ENCODE measurements at regions not wholly inside any gene's neighbourhood (a gene's known extent, or its start where the extent isn't known, plus 50 kb on each side); places are given as distances from the start of the nearest gene placed in this dataset.

- no peak overlapping the region for H3K4me2 ChIP-seq
- no peak overlapping the region for H3K4me3 ChIP-seq
- H4K20me1 ChIP-seq = no peaks in the 10 kb centered on the region
- no peaks in the 10 kb centered on the region for H3K36me3 ChIP-seq
- H3K27me3 ChIP-seq = no peaks in the 10 kb centered on the region
- H3K27ac ChIP-seq = no peak overlapping the region
- no peak for TF ChIP-seq Cebpa-rat (IDR thresholded peaks at IDR 0.05)
- no peak overlapping the region for H3K9ac ChIP-seq
- H3K9me3 ChIP-seq (replicated peaks in 1 of 11) = peaks cover 13 to 40% (median 21%) of the 10 kb centered on the region in 11 experiments; a peak in 20 of 22 replicates
- H3K4me1 ChIP-seq = no peaks in the 10 kb centered on the region
Measured at GRCh38 chr16:35194681-35195080, 1735.3 kb downstream of the TP53TG3F start.

GRCh38 chr16:35195173-35195863, 1735.9 kb downstream of the TP53TG3F start:
- Histone ChIP-seq H3K4me2 (no peak overlapping the region), H3K4me3 (no peak overlapping the region), H3K27me3 (no peaks in the 10 kb centered on the region), H3K27ac (no peak overlapping the region), H4K20me1 (no peaks in the 10 kb centered on the region), H3K36me3 (no peaks in the 10 kb centered on the region), H3K9ac (no peak overlapping the region), H3K9me3 (replicated peaks in 1 of 11) (peaks cover 13 to 40% (median 21%) of the 10 kb centered on the region in 11 experiments; a peak in 20 of 22 replicates), H3K4me1 (no peaks in the 10 kb centered on the region)
- no peak for TF ChIP-seq Cebpa-rat (IDR thresholded peaks at IDR 0.05)

GRCh38 chr16:35195864-35196216, 1736.4 kb downstream of the TP53TG3F start:
- H3K9me3 ChIP-seq (replicated peaks in 1 of 11) = peaks cover 13 to 40% (median 21%) of the 10 kb centered on the region in 11 experiments; a peak in 20 of 22 replicates
- no peaks in the 10 kb centered on the region for H4K20me1 ChIP-seq
- TF ChIP-seq Cebpa-rat (IDR thresholded peaks at IDR 0.05) = no peak
- no peak overlapping the region for H3K9ac ChIP-seq
- H3K27me3 ChIP-seq = no peaks in the 10 kb centered on the region
- H3K36me3 ChIP-seq = no peaks in the 10 kb centered on the region
- H3K4me3 ChIP-seq = no peak overlapping the region
- no peak overlapping the region for H3K27ac ChIP-seq
- H3K4me1 ChIP-seq = no peaks in the 10 kb centered on the region
- no peak overlapping the region for H3K4me2 ChIP-seq

- no peaks in the 10 kb centered on the region for H3K4me1 ChIP-seq
- H3K36me3 ChIP-seq = no peaks in the 10 kb centered on the region
- H4K20me1 ChIP-seq = no peaks in the 10 kb centered on the region
- TF ChIP-seq Cebpa-rat (IDR thresholded peaks at IDR 0.05) = no peak
- no peak overlapping the region for H3K9ac ChIP-seq
- peaks cover 13 to 40% (median 21%) of the 10 kb centered on the region in 11 experiments; a peak in 20 of 22 replicates for H3K9me3 ChIP-seq (replicated peaks in 1 of 11)
- no peak overlapping the region for H3K4me2 ChIP-seq
- no peak overlapping the region for H3K4me3 ChIP-seq
- H3K27ac ChIP-seq = no peak overlapping the region
- H3K27me3 ChIP-seq = no peaks in the 10 kb centered on the region
Measured at GRCh38 chr16:35196313-35196712, 1736.9 kb downstream of the TP53TG3F start.

- H3K4me2 ChIP-seq = no peak overlapping the region
- H3K4me1 ChIP-seq = no peaks in the 10 kb centered on the region
- H3K36me3 ChIP-seq = no peaks in the 10 kb centered on the region
- no peak overlapping the region for H3K4me3 ChIP-seq
- H3K27me3 ChIP-seq = no peaks in the 10 kb centered on the region
- peaks cover 13 to 40% (median 21%) of the 10 kb centered on the region in 11 experiments; a peak in 20 of 22 replicates for H3K9me3 ChIP-seq (replicated peaks in 1 of 11)
- H4K20me1 ChIP-seq = no peaks in the 10 kb centered on the region
- H3K27ac ChIP-seq = no peak overlapping the region
- no peak for TF ChIP-seq Cebpa-rat (IDR thresholded peaks at IDR 0.05)
- no peak overlapping the region for H3K9ac ChIP-seq
Measured at GRCh38 chr16:35197656-35198055, 1738.2 kb downstream of the TP53TG3F start.

- Histone ChIP-seq H3K36me3 (no peaks in the 10 kb centered on the region), H3K27ac (no peak overlapping the region), H3K4me1 (no peaks in the 10 kb centered on the region), H3K27me3 (no peaks in the 10 kb centered on the region), H4K20me1 (no peaks in the 10 kb centered on the region), H3K4me3 (no peak overlapping the region), H3K9ac (no peak overlapping the region), H3K9me3 (replicated peaks in 1 of 11) (peaks cover 13 to 40% (median 21%) of the 10 kb centered on the region in 11 experiments; a peak in 20 of 22 replicates), H3K4me2 (no peak overlapping the region)
- TF ChIP-seq Cebpa-rat (IDR thresholded peaks at IDR 0.05) = no peak
Measured at GRCh38 chr16:35198223-35199199, 1739.1 kb downstream of the TP53TG3F start.

- Histone ChIP-seq H3K4me3 (no peak overlapping the region), H3K27ac (no peak overlapping the region), H3K9me3 (replicated peaks in 1 of 11) (peaks cover 8 to 28% (median 12%) of the 10 kb centered on the region in 11 experiments; a peak in 20 of 22 replicates), H3K9ac (no peak overlapping the region), H3K4me1 (no peaks in the 10 kb centered on the region), H3K27me3 (no peaks in the 10 kb centered on the region), H3K4me2 (no peak overlapping the region), H4K20me1 (no peaks in the 10 kb centered on the region), H3K36me3 (no peaks in the 10 kb centered on the region)
- no peak for TF ChIP-seq Cebpa-rat (IDR thresholded peaks at IDR 0.05)
Measured at GRCh38 chr16:35200662-35201061, 1741.2 kb downstream of the TP53TG3F start.

- no peak for TF ChIP-seq Cebpa-rat (IDR thresholded peaks at IDR 0.05)
- Histone ChIP-seq H3K9me3 (replicated peaks in 1 of 11) (peaks cover 3 to 23% (median 7%) of the 10 kb centered on the region in 11 experiments; a peak in 19 of 22 replicates), H3K36me3 (no peaks in the 10 kb centered on the region), H4K20me1 (no peaks in the 10 kb centered on the region), H3K27me3 (no peaks in the 10 kb centered on the region), H3K4me2 (no peak overlapping the region), H3K4me1 (no peaks in the 10 kb centered on the region), H3K27ac (no peak overlapping the region), H3K4me3 (no peak overlapping the region), H3K9ac (no peak overlapping the region)
Measured at GRCh38 chr16:35201151-35201550, 1741.7 kb downstream of the TP53TG3F start.

GRCh38 chr16:35203636-35204035, 1744.2 kb downstream of the TP53TG3F start:
- no peaks in the 10 kb centered on the region for H3K36me3 ChIP-seq
- no peak for TF ChIP-seq Cebpa-rat (IDR thresholded peaks at IDR 0.05)
- no peaks in the 10 kb centered on the region for H3K4me1 ChIP-seq
- no peaks in the 10 kb centered on the region for H3K27me3 ChIP-seq
- H3K9me3 ChIP-seq (replicated peaks in 1 of 11) = peaks cover 6 to 22% (median 17%) of the 10 kb centered on the region in 11 experiments; a peak in 17 of 22 replicates
- H4K20me1 ChIP-seq = no peaks in the 10 kb centered on the region
- H3K4me3 ChIP-seq = no peak overlapping the region
- H3K9ac ChIP-seq = no peak overlapping the region
- no peak overlapping the region for H3K27ac ChIP-seq
- no peak overlapping the region for H3K4me2 ChIP-seq

Data from BLaER1 treated with 17β-estradiol and CSF1 and Interleukin-3, amounts not matched to agents 10 nM and 100 nM (cell line).